ENCODE measurements at regions not wholly inside any gene's neighbourhood (a gene's known extent, or its start where the extent isn't known, plus 50 kb on each side); places are given as distances from the start of the nearest gene placed in this dataset.

DNA sequence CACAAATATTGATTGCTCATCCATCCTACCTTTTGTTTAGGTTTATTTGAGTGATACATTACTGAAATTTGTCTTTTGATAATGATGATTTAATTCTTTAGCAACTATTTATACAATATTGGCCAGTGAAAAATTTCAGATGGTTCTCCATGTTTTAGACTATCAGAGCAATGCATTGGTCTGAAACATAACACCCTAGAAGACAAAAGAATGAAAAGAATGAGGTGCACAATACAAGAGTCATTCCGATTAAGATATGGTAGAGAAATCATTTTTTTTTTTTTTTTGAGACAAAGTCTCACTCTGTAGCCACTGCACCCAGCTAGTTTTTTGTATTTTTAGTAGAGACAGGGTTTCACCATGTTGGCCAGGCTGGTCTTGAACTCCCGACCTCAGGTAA lies 197.4 kb upstream of the FAM98A start:
- no peak for DNase-seq (ENCODE audit: low read depth, low spot score)
- WGBS (ENCODE audit: insufficient coverage, insufficient read length) = no CpG with 5 or more reads among the region's 2 CpGs
- H3K27me3 ChIP-seq (ENCODE audit: control insufficient read depth, insufficient read depth, low read length) = no peaks in the 10 kb centered on the region
- H3K4me1 ChIP-seq (ENCODE audit: control insufficient read depth, insufficient read depth, low read length) = no peaks in the 10 kb centered on the region
- H3K4me3 ChIP-seq (ENCODE audit: low read length) = no peak overlapping the region
- H3K9me3 ChIP-seq (ENCODE audit: control insufficient read depth, insufficient read depth, low read length) = no peaks in the 10 kb centered on the region; the same call in 1 of the 2 replicates
- no peaks in the 10 kb centered on the region for H3K36me3 ChIP-seq (ENCODE audit: control insufficient read depth, insufficient read depth, low read length)
- no peak overlapping the region for H3K27ac ChIP-seq (ENCODE audit: low read length)

DNA sequence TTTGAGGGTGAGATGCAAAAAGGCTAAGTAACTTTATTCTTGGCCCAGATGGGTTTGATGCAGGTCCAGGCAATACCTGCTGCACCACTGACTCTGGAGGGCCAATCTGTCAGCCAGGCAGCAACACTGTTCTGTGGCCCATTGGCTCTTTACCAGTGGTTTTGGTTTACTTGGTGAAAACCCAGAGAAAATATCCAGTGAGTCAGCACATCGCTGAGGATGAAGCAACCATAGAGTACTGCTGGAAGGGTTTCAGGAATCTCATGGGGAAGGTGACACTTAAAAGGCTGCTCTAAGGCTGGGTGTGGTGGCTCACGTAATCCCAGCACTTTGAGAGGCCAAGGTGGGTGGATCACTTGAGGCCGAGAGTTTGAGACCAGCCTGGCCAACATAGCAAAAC lies 192.5 kb upstream of the FAM98A start:
- Histone ChIP-seq H3K4me3 (ENCODE audit: low read length) (no peak overlapping the region), H3K27me3 (ENCODE audit: control insufficient read depth, insufficient read depth, low read length) (no peaks in the 10 kb centered on the region), H3K4me1 (ENCODE audit: control insufficient read depth, insufficient read depth, low read length) (no peaks in the 10 kb centered on the region), H3K36me3 (ENCODE audit: control insufficient read depth, insufficient read depth, low read length) (no peaks in the 10 kb centered on the region), H3K27ac (ENCODE audit: low read length) (no peak overlapping the region), H3K9me3 (ENCODE audit: control insufficient read depth, insufficient read depth, low read length) (no peaks in the 10 kb centered on the region; the same call in 1 of the 2 replicates)
- no CpG with 5 or more reads among the region's 3 CpGs for whole genome bisulfite sequencing (ENCODE audit: insufficient coverage, insufficient read length)
- no peak for DNase-seq (ENCODE audit: low read depth, low spot score)

DNA sequence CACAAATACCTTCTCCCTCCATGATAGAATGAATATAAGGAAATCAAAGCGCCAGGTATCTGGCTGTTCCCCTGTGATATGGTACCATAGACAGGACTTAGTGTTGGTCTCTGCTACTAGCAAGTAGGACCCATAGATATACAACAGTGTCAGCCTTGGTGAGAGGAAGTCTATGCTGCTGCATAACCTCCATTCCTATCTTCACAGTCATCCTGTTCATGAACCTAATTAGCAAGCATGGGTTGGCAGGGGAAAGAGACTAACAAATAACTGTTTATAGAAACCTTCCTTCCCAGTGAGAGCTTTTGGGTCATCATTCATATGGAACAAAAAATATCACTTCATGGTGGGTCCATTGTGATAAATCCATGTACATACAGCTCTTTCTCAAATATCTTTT lies 188.9 kb upstream of the FAM98A start:
- Histone ChIP-seq H3K4me1 (ENCODE audit: control insufficient read depth, insufficient read depth, low read length) (no peaks in the 10 kb centered on the region), H3K27me3 (ENCODE audit: control insufficient read depth, insufficient read depth, low read length) (no peaks in the 10 kb centered on the region), H3K4me3 (ENCODE audit: low read length) (no peak overlapping the region), H3K27ac (ENCODE audit: low read length) (no peak overlapping the region), H3K36me3 (ENCODE audit: control insufficient read depth, insufficient read depth, low read length) (no peaks in the 10 kb centered on the region), H3K9me3 (ENCODE audit: control insufficient read depth, insufficient read depth, low read length) (no peaks in the 10 kb centered on the region; the same call in 1 of the 2 replicates)
- no CpG with 5 or more reads among the region's 1 CpG for WGBS (ENCODE audit: insufficient coverage, insufficient read length)
- no peak for DNase-seq (ENCODE audit: low read depth, low spot score)

DNA sequence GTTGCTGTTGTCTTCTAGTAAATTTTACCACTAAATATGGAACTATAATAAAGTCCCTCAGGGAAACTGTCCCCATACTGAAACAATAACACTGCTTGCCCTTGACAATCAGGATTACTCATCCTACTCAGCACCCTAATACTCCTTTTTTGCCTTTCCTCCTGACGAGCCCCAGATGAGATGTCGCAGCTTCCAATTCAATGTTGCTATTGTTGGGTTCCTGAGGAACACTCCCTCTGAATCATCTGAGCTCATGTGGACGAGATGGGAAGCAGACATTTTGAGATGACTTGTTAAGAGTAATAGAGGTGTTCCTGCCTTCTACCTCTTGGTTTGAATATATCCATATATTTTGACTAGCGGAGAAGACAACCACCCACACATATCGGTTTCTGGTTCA lies 187.8 kb upstream of the FAM98A start:
- no peak for DNase-seq (ENCODE audit: low read depth, low spot score)
- Histone ChIP-seq H3K36me3 (ENCODE audit: control insufficient read depth, insufficient read depth, low read length) (no peaks in the 10 kb centered on the region), H3K4me1 (ENCODE audit: control insufficient read depth, insufficient read depth, low read length) (no peaks in the 10 kb centered on the region), H3K27me3 (ENCODE audit: control insufficient read depth, insufficient read depth, low read length) (no peaks in the 10 kb centered on the region), H3K27ac (ENCODE audit: low read length) (no peak overlapping the region), H3K9me3 (ENCODE audit: control insufficient read depth, insufficient read depth, low read length) (no peaks in the 10 kb centered on the region; the same call in 1 of the 2 replicates), H3K4me3 (ENCODE audit: low read length) (no peak overlapping the region)
- no CpG with 5 or more reads among the region's 5 CpGs for WGBS (ENCODE audit: insufficient coverage, insufficient read length)

DNA sequence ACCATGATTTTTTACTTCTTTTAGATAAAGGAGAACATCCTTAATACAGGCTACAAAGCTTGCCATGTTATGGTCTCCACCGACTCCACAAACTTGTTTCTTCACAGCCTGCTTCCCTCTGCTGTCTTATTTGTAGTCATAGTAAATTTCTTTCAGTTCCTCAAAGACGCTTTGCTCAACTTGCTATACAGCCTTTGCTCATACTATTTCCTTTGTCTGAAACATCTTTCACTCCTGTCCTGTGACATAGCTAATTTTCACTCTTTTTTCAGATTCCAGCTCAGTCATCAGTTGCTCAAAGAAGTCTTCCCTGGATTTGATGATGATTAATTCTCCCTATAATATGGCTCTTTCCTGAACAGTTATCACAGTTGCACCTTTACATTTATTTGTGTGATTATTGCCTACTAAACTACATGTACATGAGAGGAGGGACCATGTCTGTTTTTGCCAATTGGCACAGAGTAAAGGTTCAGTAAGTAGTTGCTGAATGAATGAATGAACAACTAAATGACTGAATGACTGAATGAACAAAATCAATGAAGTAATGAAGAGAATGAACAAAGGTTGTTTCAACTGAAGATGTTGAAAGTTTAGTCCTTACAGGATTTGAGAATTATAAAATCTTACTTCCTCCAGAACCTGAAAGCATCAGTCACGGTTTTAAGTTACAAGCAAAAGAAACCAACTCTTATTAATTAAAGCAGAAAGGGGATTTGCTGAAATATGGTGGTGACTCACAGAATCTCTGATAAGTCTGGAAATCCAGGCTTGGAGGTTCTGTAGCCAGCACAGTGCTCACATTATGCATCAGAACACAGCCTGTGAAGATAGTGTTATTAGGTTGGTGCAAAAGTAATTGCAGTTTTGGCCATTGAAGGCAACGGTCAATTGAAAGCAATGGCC lies 186.4 kb upstream of the FAM98A start:
- Histone ChIP-seq H3K4me1 (ENCODE audit: control insufficient read depth, insufficient read depth, low read length) (no peaks in the 10 kb centered on the region), H3K27me3 (ENCODE audit: control insufficient read depth, insufficient read depth, low read length) (no peaks in the 10 kb centered on the region), H3K9me3 (ENCODE audit: control insufficient read depth, insufficient read depth, low read length) (no peaks in the 10 kb centered on the region), H3K4me3 (ENCODE audit: low read length) (no peak overlapping the region), H3K27ac (ENCODE audit: low read length) (no peak overlapping the region), H3K36me3 (ENCODE audit: control insufficient read depth, insufficient read depth, low read length) (no peaks in the 10 kb centered on the region)
- no peak for DNase-seq (ENCODE audit: low read depth, low spot score)
- WGBS (ENCODE audit: insufficient coverage, insufficient read length) = no CpG with 5 or more reads among the region's 4 CpGs

DNA sequence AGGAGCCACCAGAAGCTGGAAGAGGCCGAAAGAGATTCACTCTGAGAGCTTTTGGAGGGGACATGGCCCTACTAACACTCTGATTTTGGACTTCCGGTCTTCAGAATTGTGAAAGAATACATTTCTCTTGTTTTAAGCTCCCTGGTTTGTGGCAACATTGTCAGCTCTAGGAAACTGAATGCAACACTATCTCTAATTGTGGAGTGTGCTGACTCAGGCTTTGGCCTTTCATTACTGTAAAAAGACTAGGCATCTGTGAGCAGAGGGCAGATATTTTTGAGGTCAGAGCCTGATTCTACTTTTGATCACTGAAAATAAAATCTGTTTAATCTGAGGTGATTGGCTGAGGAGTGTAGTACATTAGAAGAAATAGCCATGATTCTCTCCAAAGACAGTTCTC lies 185.4 kb upstream of the FAM98A start:
- Histone ChIP-seq H3K9me3 (ENCODE audit: control insufficient read depth, insufficient read depth, low read length) (no peaks in the 10 kb centered on the region), H3K27ac (ENCODE audit: low read length) (no peak overlapping the region), H3K4me1 (ENCODE audit: control insufficient read depth, insufficient read depth, low read length) (no peaks in the 10 kb centered on the region), H3K4me3 (ENCODE audit: low read length) (no peak overlapping the region), H3K27me3 (ENCODE audit: control insufficient read depth, insufficient read depth, low read length) (no peaks in the 10 kb centered on the region), H3K36me3 (ENCODE audit: control insufficient read depth, insufficient read depth, low read length) (no peaks in the 10 kb centered on the region)
- DNase-seq (ENCODE audit: low read depth, low spot score) = no peak
- no CpG with 5 or more reads among the region's 2 CpGs for WGBS (ENCODE audit: insufficient coverage, insufficient read length)

DNA sequence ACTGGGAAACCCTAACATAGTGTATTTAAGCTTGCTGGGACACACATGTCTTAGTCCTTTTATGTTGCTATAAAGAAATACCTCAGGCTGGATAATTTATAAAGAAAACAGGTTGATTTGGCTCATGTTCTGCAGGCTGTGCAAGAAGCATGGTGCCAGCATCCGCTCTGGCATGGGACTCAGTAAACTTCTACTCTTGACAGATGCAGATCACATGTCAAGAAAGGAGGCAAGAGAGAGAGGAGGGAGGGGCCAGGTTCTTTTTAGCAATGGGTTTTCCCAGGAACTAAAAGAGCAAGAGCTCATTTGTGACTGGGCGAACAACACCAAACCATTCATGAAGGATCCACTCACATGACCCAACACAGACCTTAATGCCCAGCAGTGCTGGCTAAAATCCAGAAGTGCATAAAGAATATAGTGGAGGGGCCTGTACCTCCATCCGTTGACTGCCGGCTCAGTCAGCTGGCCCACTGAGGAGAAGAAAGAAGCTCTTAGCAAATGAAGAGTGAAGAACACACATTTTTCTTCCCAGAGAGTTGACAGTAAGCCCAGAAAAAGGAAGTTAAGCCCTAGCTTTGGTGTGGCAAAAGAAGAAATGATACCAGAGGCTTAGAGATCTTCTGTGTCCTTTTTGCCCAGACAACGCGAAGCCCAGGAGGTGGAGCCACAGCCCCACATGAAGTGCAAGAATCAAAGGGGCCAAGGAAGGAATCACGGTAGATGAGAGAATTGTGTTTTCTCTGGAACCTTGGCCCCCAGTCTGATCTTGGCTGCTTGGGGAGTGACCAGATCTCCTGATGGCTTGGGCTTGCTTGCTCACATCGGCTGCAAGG lies 183.5 kb upstream of the FAM98A start:
- Histone ChIP-seq H3K9me3 (ENCODE audit: control insufficient read depth, insufficient read depth, low read length) (no peaks in the 10 kb centered on the region), H3K36me3 (ENCODE audit: control insufficient read depth, insufficient read depth, low read length) (no peaks in the 10 kb centered on the region), H3K27ac (ENCODE audit: low read length) (no peak overlapping the region), H3K4me3 (ENCODE audit: low read length) (no peak overlapping the region), H3K27me3 (ENCODE audit: control insufficient read depth, insufficient read depth, low read length) (no peaks in the 10 kb centered on the region), H3K4me1 (ENCODE audit: control insufficient read depth, insufficient read depth, low read length) (no peaks in the 10 kb centered on the region)
- DNase-seq (ENCODE audit: low read depth, low spot score) = no peak
- WGBS (ENCODE audit: insufficient coverage, insufficient read length) = no CpG with 5 or more reads among the region's 8 CpGs

DNA sequence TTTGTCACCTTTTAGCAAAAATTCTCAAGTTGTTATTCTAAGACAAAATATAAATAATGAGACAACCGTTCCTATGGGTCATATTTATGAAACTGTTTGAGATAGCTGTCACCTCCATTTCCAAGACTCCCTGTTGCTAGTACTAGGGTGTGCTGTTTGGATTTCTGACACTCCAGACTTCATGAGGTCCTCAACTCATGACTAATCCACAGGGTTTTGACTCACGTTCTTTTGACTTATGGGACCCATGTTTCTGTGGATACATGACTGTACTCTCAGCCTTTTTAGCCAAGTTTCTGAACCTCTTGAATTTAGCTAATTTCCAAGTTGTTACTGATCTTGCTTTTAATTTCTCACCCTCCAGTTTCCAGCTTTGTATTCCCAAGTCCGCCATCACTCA lies 178.7 kb upstream of the FAM98A start:
- WGBS (ENCODE audit: insufficient coverage, insufficient read length) = no CpG with 5 or more reads among the region's 3 CpGs
- no peaks in the 10 kb centered on the region; the same call in 1 of the 2 replicates for H3K4me1 ChIP-seq (ENCODE audit: control insufficient read depth, insufficient read depth, low read length)
- no peak for DNase-seq (ENCODE audit: low read depth, low spot score)
- no peak overlapping the region for H3K4me3 ChIP-seq (ENCODE audit: low read length)
- no peaks in the 10 kb centered on the region for H3K27me3 ChIP-seq (ENCODE audit: control insufficient read depth, insufficient read depth, low read length)
- H3K9me3 ChIP-seq (ENCODE audit: control insufficient read depth, insufficient read depth, low read length) = no peaks in the 10 kb centered on the region
- no peaks in the 10 kb centered on the region for H3K36me3 ChIP-seq (ENCODE audit: control insufficient read depth, insufficient read depth, low read length)
- H3K27ac ChIP-seq (ENCODE audit: low read length) = no peak overlapping the region

DNA sequence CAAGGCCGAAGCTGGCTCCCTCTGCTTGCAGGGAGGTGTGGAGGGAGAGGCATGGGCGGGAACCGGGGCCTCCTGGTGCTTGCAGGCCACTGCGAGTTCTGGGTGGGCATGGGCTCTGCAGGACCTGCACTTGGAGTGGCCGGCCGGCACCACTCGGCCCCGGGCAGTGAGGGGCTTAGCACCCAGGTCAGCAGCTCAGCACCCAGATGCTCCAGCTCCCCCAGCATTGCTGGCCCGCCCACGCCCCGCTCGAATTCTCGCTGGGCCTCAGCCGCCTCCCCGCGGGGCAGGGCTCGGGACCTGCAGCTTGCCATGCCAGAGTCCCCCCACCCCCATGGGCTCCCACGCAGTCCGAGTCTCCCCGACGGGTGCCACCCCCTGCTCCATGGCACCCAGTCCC lies 176.2 kb upstream of the FAM98A start:
- Histone ChIP-seq H3K4me3 (ENCODE audit: low read length) (no peak overlapping the region), H3K4me1 (ENCODE audit: control insufficient read depth, insufficient read depth, low read length) (no peaks in the 10 kb centered on the region; the same call in 1 of the 2 replicates), H3K9me3 (ENCODE audit: control insufficient read depth, insufficient read depth, low read length) (no peaks in the 10 kb centered on the region), H3K27ac (ENCODE audit: low read length) (no peak overlapping the region), H3K27me3 (ENCODE audit: control insufficient read depth, insufficient read depth, low read length) (no peaks in the 10 kb centered on the region), H3K36me3 (ENCODE audit: control insufficient read depth, insufficient read depth, low read length) (no peaks in the 10 kb centered on the region)
- DNase-seq (ENCODE audit: low read depth, low spot score) = no peak
- no CpG with 5 or more reads among the region's 21 CpGs for WGBS (ENCODE audit: insufficient coverage, insufficient read length)

DNA sequence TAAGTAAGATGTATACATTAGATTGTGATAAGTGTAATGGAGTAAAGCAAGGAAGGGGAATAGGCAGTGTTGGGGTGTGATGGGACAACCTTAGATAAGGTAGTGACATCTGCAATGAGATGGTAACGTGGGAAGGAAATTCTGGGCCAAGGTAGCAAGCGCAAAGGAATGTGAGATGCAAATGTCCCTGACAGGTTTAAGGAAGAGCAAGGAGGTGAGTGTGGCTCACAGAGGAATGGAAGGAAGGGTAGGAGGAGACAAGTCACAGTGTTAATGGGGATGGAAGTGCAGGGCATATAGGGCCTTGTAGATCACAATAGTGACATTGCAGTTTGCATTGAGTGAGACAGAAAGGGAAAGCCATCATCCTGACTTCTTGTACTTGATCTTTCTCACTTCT lies 170.9 kb upstream of the FAM98A start:
- no peaks in the 10 kb centered on the region for H3K36me3 ChIP-seq (ENCODE audit: control insufficient read depth, insufficient read depth, low read length)
- no peak overlapping the region for H3K4me3 ChIP-seq (ENCODE audit: low read length)
- H3K9me3 ChIP-seq (ENCODE audit: control insufficient read depth, insufficient read depth, low read length) = no peaks in the 10 kb centered on the region
- no peak overlapping the region for H3K27ac ChIP-seq (ENCODE audit: low read length)
- H3K27me3 ChIP-seq (ENCODE audit: control insufficient read depth, insufficient read depth, low read length) = no peaks in the 10 kb centered on the region
- WGBS (ENCODE audit: insufficient coverage, insufficient read length) = no CpG with 5 or more reads among the region's 2 CpGs
- no peak for DNase-seq (ENCODE audit: low read depth, low spot score)
- H3K4me1 ChIP-seq (ENCODE audit: control insufficient read depth, insufficient read depth, low read length) = peaks cover 1% of the 10 kb centered on the region; the same call in 1 of the 2 replicates

All from iPS DF 6.9 (cell line).